Upper lobe of left lung (tissue), 4 donors: ENCODE measurements at regions not wholly inside any gene's neighbourhood (a gene's known extent, or its start where the extent isn't known, plus 50 kb on each side); places are given as distances from the start of the nearest gene placed in this dataset.

Source experiments
- EP300 ChIP-seq, 4 donors: sonication (generic); formaldehyde crosslinking; IDR thresholded peaks; one replicate each; pipeline ENCODE4 v1.5.1; 2017; ENCODE audit warnings: antibody characterized with exemption in 4 of 4, control low read depth in 2 of 4
- POLR2A ChIP-seq, 4 donors: fragments of 450-650 bp; IDR thresholded peaks; one replicate each; pipeline ENCODE4 v1.5.1; 2016 to 2017; ENCODE audit warnings: antibody characterized with exemption in 4 of 4, mild to moderate bottlenecking in 2 of 4
- POLR2AphosphoS5 ChIP-seq, 2 donors: sonication (generic); formaldehyde crosslinking; IDR thresholded peaks; one replicate each; pipeline ENCODE4 v1.5.1; 2017; ENCODE audit warnings: antibody characterized with exemption in 2 of 2
- TF ChIP-seq, protein P1 (sequence below), 6 experiments: fragments of 450-650 bp in 4 of 6; fragments of 200-600 bp in 2 of 6; sonication (generic) in 2 of 6; IDR thresholded peaks; one replicate each; pipeline ENCODE4 v1.5.1; 2016 to 2019; ENCODE audit warnings: antibody characterized with exemption in 6 of 6

DNA sequence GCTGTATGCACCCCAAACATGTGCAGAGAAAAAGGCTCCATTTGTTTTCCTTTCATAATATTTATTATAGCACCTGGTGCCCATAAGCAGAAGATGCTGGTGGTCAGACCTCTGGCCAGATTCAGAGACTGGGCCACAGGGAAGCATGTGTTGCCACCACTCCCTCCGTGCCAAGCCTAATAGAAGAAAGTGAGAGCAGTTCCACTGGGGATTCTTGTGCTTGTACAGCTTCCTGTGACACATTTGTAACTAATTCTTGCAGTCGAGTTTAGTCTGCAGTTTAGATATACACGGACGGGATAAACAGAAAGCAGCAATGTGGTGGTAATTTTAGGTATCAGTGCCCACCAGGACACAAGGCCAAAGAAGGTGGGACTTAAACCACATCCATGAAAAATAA, 135.4 kb upstream of the PIEZO2 start:
- TF ChIP-seq, protein P1, sequence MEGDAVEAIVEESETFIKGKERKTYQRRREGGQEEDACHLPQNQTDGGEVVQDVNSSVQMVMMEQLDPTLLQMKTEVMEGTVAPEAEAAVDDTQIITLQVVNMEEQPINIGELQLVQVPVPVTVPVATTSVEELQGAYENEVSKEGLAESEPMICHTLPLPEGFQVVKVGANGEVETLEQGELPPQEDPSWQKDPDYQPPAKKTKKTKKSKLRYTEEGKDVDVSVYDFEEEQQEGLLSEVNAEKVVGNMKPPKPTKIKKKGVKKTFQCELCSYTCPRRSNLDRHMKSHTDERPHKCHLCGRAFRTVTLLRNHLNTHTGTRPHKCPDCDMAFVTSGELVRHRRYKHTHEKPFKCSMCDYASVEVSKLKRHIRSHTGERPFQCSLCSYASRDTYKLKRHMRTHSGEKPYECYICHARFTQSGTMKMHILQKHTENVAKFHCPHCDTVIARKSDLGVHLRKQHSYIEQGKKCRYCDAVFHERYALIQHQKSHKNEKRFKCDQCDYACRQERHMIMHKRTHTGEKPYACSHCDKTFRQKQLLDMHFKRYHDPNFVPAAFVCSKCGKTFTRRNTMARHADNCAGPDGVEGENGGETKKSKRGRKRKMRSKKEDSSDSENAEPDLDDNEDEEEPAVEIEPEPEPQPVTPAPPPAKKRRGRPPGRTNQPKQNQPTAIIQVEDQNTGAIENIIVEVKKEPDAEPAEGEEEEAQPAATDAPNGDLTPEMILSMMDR (IDR thresholded peaks at IDR 0.05), result no peak
- TF ChIP-seq POLR2A (IDR thresholded peaks at IDR 0.05), result no peak
- TF ChIP-seq POLR2AphosphoS5 (IDR thresholded peaks at IDR 0.05), result no peak
- no peak for TF ChIP-seq EP300 (IDR thresholded peaks at IDR 0.05)
